HEK293 (cell line): ENCODE measurements at regions not wholly inside any gene's neighbourhood (a gene's known extent, or its start where the extent isn't known, plus 50 kb on each side); places are given as distances from the start of the nearest gene placed in this dataset.

ENCODE experiments used
- CTCF ChIA-PET: fragments of 350-600 bp; formaldehyde crosslinking; extraction: SDS; loops from one replicate; lab custom pipeline; 2021; ENCODE audit warnings: antibody characterized with exemption; lab: Yijun Ruan, JAX
- POLR2A ChIA-PET: fragments of 300-600 bp; formaldehyde crosslinking; extraction: SDS; loops from one replicate; lab custom pipeline; 2020; ENCODE audit warnings: antibody characterized with exemption, inconsistent platforms; lab: Yijun Ruan, JAX
- H3K27ac ChIP-seq: fragments of 200-500 bp; sonication (Bioruptor generic); 2 replicates; pipeline ENCODE4 v1.5.1; 2014; ENCODE audit warnings: low read depth, low read length, control low read depth, inconsistent platforms; ENCODE audit errors: extremely low read depth
- H3K36me3 ChIP-seq, 2 experiments: fragments of 200-500 bp in 1 of 2; sonication (Bioruptor generic) in 1 of 2; 1 replicate in 1 of 2; 2 replicates in 1 of 2; pipeline ENCODE4 v1.5.1; 2014 to 2017; ENCODE audit warnings: inconsistent platforms in 2 of 2, low read length in 2 of 2; ENCODE audit not compliant: control insufficient read depth in 2 of 2, insufficient read depth in 1 of 2
- H3K4me1 ChIP-seq: fragments of 200-500 bp; sonication (Bioruptor generic); 2 replicates; pipeline ENCODE4 v1.5.1; 2014; ENCODE audit warnings: mild to moderate bottlenecking, low read length, inconsistent platforms; ENCODE audit not compliant: control insufficient read depth, insufficient read depth
- H3K4me3 ChIP-seq: 2 replicates; pipeline ENCODE4 v1.5.1; 2011; ENCODE audit warnings: low read depth, mild to moderate bottlenecking, control low read depth, low read length, moderate library complexity
- H3K9me3 ChIP-seq: fragments of 200-500 bp; sonication (Bioruptor generic); 2 replicates; pipeline ENCODE4 v1.5.1; 2014; ENCODE audit warnings: low read depth, low read length, inconsistent platforms; ENCODE audit not compliant: control insufficient read depth, insufficient read depth
- BCL6B ChIP-seq: fragments of 450-650 bp; formaldehyde crosslinking; IDR thresholded peaks from 2 replicates; pipeline ENCODE4 v1.5.1; 2017; ENCODE audit warnings: missing biosample characterization, missing genetic modification characterization
- EGR2 ChIP-seq: fragments of 450-650 bp; formaldehyde crosslinking; IDR thresholded peaks from 2 replicates; pipeline ENCODE4 v1.5.1; 2016; ENCODE audit warnings: low read depth, missing biosample characterization, missing genetic modification characterization
- IKZF3 ChIP-seq: fragments of 450-650 bp; IDR thresholded peaks from 2 replicates; pipeline ENCODE4 v1.5.0; 2018; ENCODE audit warnings: missing biosample characterization, mild to moderate bottlenecking, missing genetic modification characterization, moderate library complexity
- KLF8 ChIP-seq: fragments of 450-650 bp; formaldehyde crosslinking; IDR thresholded peaks from 2 replicates; pipeline ENCODE4 v1.5.1; 2016; ENCODE audit warnings: missing biosample characterization, missing genetic modification characterization
- PATZ1 ChIP-seq: fragments of 450-650 bp; formaldehyde crosslinking; IDR thresholded peaks from 2 replicates; pipeline ENCODE4 v1.5.1; 2016; ENCODE audit warnings: missing biosample characterization, missing genetic modification characterization
- YY1 ChIP-seq: fragments of 450-650 bp; formaldehyde crosslinking; IDR thresholded peaks from 2 replicates; pipeline ENCODE4 v1.5.1; 2018; ENCODE audit warnings: missing biosample characterization, missing genetic modification characterization
- ZBTB20 ChIP-seq: fragments of 450-650 bp; formaldehyde crosslinking; IDR thresholded peaks from 2 replicates; pipeline ENCODE4 v1.5.1; 2016; ENCODE audit warnings: missing biosample characterization, missing genetic modification characterization
- ZNF112 ChIP-seq: fragments of 450-650 bp; formaldehyde crosslinking; IDR thresholded peaks from 2 replicates; pipeline ENCODE4 v1.5.0; 2017; ENCODE audit warnings: missing biosample characterization, missing genetic modification characterization
- ZNF138 ChIP-seq: fragments of 450-650 bp; formaldehyde crosslinking; IDR thresholded peaks from 2 replicates; pipeline ENCODE4 v1.5.1; 2016; ENCODE audit warnings: missing biosample characterization, missing genetic modification characterization, borderline replicate concordance
- ZNF146 ChIP-seq: fragments of 450-650 bp; formaldehyde crosslinking; IDR thresholded peaks from 2 replicates; pipeline ENCODE4 v1.5.1; 2016; ENCODE audit warnings: missing biosample characterization, missing genetic modification characterization
- ZNF248 ChIP-seq: fragments of 450-650 bp; formaldehyde crosslinking; IDR thresholded peaks from 2 replicates; pipeline ENCODE4 v1.5.1; 2017; ENCODE audit warnings: missing biosample characterization, missing genetic modification characterization
- ZNF266 ChIP-seq: fragments of 450-650 bp; formaldehyde crosslinking; IDR thresholded peaks from 2 replicates; pipeline ENCODE4 v1.5.1; 2016; ENCODE audit warnings: missing biosample characterization, missing genetic modification characterization, low read depth
- ZNF302 ChIP-seq: fragments of 450-650 bp; formaldehyde crosslinking; IDR thresholded peaks from 2 replicates; pipeline ENCODE4 v1.5.1; 2016; ENCODE audit warnings: missing biosample characterization, missing genetic modification characterization, low read depth
- ZNF362 ChIP-seq: fragments of 450-650 bp; formaldehyde crosslinking; IDR thresholded peaks from 2 replicates; pipeline ENCODE4 v1.5.1; 2016; ENCODE audit warnings: missing biosample characterization, missing genetic modification characterization
- ZNF394 ChIP-seq: fragments of 450-650 bp; formaldehyde crosslinking; IDR thresholded peaks from 2 replicates; pipeline ENCODE4 v1.5.1; 2016; ENCODE audit warnings: missing biosample characterization, missing genetic modification characterization, mild to moderate bottlenecking, moderate library complexity, borderline replicate concordance
- ZNF510 ChIP-seq: fragments of 450-650 bp; formaldehyde crosslinking; IDR thresholded peaks from 2 replicates; pipeline ENCODE4 v1.5.1; 2018; ENCODE audit warnings: mild to moderate bottlenecking, missing genetic modification characterization, missing biosample characterization; ENCODE audit not compliant: insufficient replicate concordance
- ZNF529 ChIP-seq: fragments of 450-650 bp; formaldehyde crosslinking; IDR thresholded peaks from 2 replicates; pipeline ENCODE4 v1.5.1; 2017; ENCODE audit warnings: missing genetic modification characterization, missing biosample characterization; ENCODE audit not compliant: insufficient replicate concordance
- ZNF558 ChIP-seq: fragments of 450-650 bp; formaldehyde crosslinking; IDR thresholded peaks from 2 replicates; pipeline ENCODE4 v1.5.1; 2016; ENCODE audit warnings: missing biosample characterization, missing genetic modification characterization
- ZNF623 ChIP-seq: fragments of 450-650 bp; formaldehyde crosslinking; IDR thresholded peaks from 2 replicates; pipeline ENCODE4 v1.5.1; 2016; ENCODE audit warnings: missing biosample characterization, missing genetic modification characterization
- ZNF707 ChIP-seq: fragments of 450-650 bp; formaldehyde crosslinking; IDR thresholded peaks from 2 replicates; pipeline ENCODE4 v1.5.1; 2016; ENCODE audit warnings: missing biosample characterization, missing genetic modification characterization
- ZNF747 ChIP-seq: fragments of 450-650 bp; formaldehyde crosslinking; IDR thresholded peaks from 2 replicates; pipeline ENCODE4 v1.5.1; 2016; ENCODE audit warnings: missing biosample characterization, missing genetic modification characterization
- ZSCAN16 ChIP-seq: fragments of 450-650 bp; formaldehyde crosslinking; IDR thresholded peaks from 2 replicates; pipeline ENCODE4 v1.5.1; 2016; ENCODE audit warnings: missing biosample characterization, missing genetic modification characterization
- ZSCAN23 ChIP-seq: fragments of 450-650 bp; formaldehyde crosslinking; IDR thresholded peaks from 2 replicates; pipeline ENCODE4 v1.5.1; 2016; ENCODE audit warnings: missing biosample characterization, missing genetic modification characterization
- ZSCAN4 ChIP-seq: fragments of 450-650 bp; formaldehyde crosslinking; IDR thresholded peaks from 2 replicates; pipeline ENCODE4 v1.5.1; 2017; ENCODE audit warnings: missing biosample characterization, missing genetic modification characterization
- TF ChIP-seq, protein P1 (sequence below): fragments of 450-650 bp; IDR thresholded peaks from 2 replicates; pipeline ENCODE4 v1.5.1; 2018; ENCODE audit warnings: missing biosample characterization, mild to moderate bottlenecking, missing genetic modification characterization

DNA sequence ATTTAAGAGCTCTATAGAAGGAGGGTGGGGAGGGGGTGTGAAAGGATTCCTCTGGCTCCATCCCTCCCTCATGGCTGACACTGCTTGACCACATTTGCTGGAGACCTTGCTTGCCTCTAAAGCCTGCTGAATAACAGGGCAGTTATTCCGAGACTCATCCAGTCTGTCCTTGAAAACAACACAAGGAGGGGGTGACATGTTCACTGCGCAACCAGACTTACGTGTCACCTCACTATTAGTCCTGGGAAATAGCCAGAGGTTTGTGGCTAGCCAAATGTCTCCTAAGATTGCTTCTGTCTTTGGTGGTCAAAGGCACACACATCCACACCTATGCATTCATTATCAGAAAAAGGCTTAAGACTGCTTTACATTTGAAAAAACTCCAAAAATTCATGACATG is 256.2 kb upstream of the SKOR2 start (continued):
- TF ChIP-seq ZNF510 (no peak), IKZF3 (tag by site-specific recombination) (no peak), ZNF362 (tag by site-specific recombination) (no peak), ZSCAN23 (no peak), ZNF707 (tag by site-specific recombination) (no peak), KLF8 (tag by site-specific recombination) (no peak)
- TF ChIP-seq, protein P1, sequence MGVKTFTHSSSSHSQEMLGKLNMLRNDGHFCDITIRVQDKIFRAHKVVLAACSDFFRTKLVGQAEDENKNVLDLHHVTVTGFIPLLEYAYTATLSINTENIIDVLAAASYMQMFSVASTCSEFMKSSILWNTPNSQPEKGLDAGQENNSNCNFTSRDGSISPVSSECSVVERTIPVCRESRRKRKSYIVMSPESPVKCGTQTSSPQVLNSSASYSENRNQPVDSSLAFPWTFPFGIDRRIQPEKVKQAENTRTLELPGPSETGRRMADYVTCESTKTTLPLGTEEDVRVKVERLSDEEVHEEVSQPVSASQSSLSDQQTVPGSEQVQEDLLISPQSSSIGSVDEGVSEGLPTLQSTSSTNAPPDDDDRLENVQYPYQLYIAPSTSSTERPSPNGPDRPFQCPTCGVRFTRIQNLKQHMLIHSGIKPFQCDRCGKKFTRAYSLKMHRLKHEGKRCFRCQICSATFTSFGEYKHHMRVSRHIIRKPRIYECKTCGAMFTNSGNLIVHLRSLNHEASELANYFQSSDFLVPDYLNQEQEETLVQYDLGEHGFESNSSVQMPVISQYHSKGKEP, result no peak

GRCh38 chr18:47506897-47507296 is 255.4 kb upstream of the SKOR2 start:
- ChIA-PET POLR2A (no interaction called here), CTCF (no interaction called here)
- Histone ChIP-seq H3K36me3 (no peaks in the 10 kb centered on the region), H3K9me3 (no peaks in the 10 kb centered on the region), H3K4me1 (no peaks in the 10 kb centered on the region), H3K4me3 (no peak overlapping the region), H3K27ac (no peak overlapping the region)
- no peak for TF ChIP-seq ZNF747 (tag by site-specific recombination)
- TF ChIP-seq ZBTB20 (tag by site-specific recombination), result no peak
- no peak for TF ChIP-seq ZNF146 (tag by site-specific recombination)
- TF ChIP-seq ZSCAN16 (tag by site-specific recombination), result no peak
- TF ChIP-seq ZNF529 (tag by site-specific recombination), result no peak
- no peak for TF ChIP-seq ZNF112
- TF ChIP-seq BCL6B (tag by site-specific recombination), result no peak
- no peak for TF ChIP-seq ZNF394 (tag by site-specific recombination)
- no peak for TF ChIP-seq ZNF302 (tag by site-specific recombination)
- no peak for TF ChIP-seq YY1 (tag by site-specific recombination)
- TF ChIP-seq ZNF623 (tag by site-specific recombination), result no peak
- TF ChIP-seq ZNF266 (tag by site-specific recombination), result no peak

GRCh38 chr18:47501946-47502345 is 250.5 kb upstream of the SKOR2 start:
- POLR2A ChIA-PET, result no interaction called here

More at GRCh38 chr18:47501946-47502345, 250.5 kb upstream of the SKOR2 start:
- TF ChIP-seq ZNF248 (tag by site-specific recombination) (no peak), ZSCAN4 (no peak), EGR2 (tag by site-specific recombination) (no peak), PATZ1 (no peak), ZNF558 (tag by site-specific recombination) (no peak), ZNF138 (tag by site-specific recombination) (no peak)
- H3K4me3 ChIP-seq, result no peak overlapping the region
- no peak overlapping the region for H3K27ac ChIP-seq
- H3K36me3 ChIP-seq, result no peaks in the 10 kb centered on the region
- H3K9me3 ChIP-seq, result no peaks in the 10 kb centered on the region
- CTCF ChIA-PET, result interaction anchor here (0.5 kb wide), 1 partner anchor 942 kb away, joined by 4 read pairs; no protein-coding TSS in a partner anchor
- H3K4me1 ChIP-seq, result no peaks in the 10 kb centered on the region
